Left cardiac atrium (tissue), 4 donors: ENCODE measurements at regions not wholly inside any gene's neighbourhood (a gene's known extent, or its start where the extent isn't known, plus 50 kb on each side); places are given as distances from the start of the nearest gene placed in this dataset.

ENCODE experiments used
- ATAC-seq, 2 donors: fragments of 200-7000 bp; cut with Tn5 transposase; one replicate each; pipeline ENCODE4 v1.9.1; 2020; ENCODE audit warnings: mild to moderate bottlenecking in 2 of 2, moderate library complexity in 2 of 2
- DNase-seq: peaks from one replicate; pipeline ENCODE4 v3.0.0-alpha.2; 2020
- intact Hi-C, 2 donors: fragments of 100-400 bp; cut with DNase I; formaldehyde crosslinking; loops; one replicate each; pipeline versions ENCODE4 v1.14.1 to v1.15.1; 2022 to 2023
- donor health status: DM: no; HTN: yes; CAD: no.
- donor health status: DM: no; HTN: yes; CAD: no; lungs with severe emphysema.
- donor health status: DM: yes; HTN: yes; CAD: no.
- donor health status: Dilated cardiomyopathy.

- DNase-seq (no peak), ATAC-seq (no peak)
- intact Hi-C loops = no loop called here
Measured at GRCh38 chr15:97146929-97147870, 813.3 kb upstream of the ARRDC4 start.

DNA sequence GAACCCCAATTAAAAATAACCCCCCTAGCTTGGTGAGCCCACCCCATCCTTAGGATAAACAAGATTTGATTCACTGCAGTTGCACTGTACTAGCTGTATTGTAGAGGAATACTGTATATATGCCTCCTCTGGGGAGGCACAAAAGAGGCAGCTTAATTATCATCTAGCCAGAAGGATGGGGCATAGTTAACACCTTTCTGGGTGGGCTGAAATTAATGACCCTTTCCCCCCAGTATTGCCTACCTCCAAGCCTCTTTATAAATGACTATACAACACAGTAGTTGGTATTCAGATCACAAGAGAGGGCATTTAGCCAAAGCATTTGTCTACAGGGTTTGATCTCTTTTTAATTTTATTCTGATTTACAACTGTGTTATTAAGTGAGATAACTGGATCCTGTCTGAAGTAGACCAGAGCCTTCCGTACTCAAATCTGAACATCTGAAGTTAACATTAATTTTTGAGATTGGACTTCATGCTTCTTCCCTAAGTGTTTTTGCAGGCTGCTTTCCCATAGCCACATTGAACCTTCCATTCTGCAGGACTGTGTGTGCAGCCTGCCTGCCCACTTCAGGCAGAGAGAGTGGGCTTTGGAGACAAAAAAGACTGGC lies 807.0 kb upstream of the ARRDC4 start:
- DNase-seq (no peak), ATAC-seq (no peak)
- intact Hi-C loops = no loop called here

DNA sequence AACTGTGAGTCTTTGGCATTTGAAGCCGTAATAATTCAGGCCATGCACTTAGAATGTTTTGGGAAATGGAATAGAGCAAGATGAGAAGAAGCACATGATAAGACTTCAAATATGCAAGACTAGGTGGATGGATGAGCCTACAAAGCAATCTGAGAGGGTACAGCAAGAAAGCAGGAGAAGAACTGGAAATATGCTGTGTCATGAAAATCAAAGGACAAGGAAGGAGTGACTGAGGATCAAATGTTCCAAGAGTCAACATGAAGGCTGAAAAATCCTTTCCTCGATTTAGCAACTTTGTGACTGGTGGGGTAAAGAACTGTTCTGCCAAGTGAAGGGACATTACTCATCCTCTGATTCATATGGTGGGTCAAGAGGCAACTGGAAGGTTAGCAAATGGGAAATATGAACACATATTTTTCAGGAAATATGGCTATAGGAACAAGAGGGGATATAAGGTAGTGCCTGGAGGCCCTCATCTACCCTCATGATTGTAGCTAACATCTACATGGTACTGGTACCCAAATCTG lies 803.7 kb upstream of the ARRDC4 start:
- ATAC-seq = no peak
- no peak for DNase-seq
- intact Hi-C loops = no loop called here

- DNase-seq (no peak), ATAC-seq (no peak)
- intact Hi-C loops = no loop called here
Measured at GRCh38 chr15:97162805-97163495, 797.6 kb upstream of the ARRDC4 start.

GRCh38 chr15:97165205-97165604 lies 795.3 kb upstream of the ARRDC4 start:
- ATAC-seq = peak in 1 of 2 donors; percentile 82
- intact Hi-C loops = no loop called here
- no peak for DNase-seq

- no peak for ATAC-seq
- no peak for DNase-seq
- intact Hi-C loops = no loop called here
Measured at GRCh38 chr15:97168704-97169475, 791.6 kb upstream of the ARRDC4 start.

DNA sequence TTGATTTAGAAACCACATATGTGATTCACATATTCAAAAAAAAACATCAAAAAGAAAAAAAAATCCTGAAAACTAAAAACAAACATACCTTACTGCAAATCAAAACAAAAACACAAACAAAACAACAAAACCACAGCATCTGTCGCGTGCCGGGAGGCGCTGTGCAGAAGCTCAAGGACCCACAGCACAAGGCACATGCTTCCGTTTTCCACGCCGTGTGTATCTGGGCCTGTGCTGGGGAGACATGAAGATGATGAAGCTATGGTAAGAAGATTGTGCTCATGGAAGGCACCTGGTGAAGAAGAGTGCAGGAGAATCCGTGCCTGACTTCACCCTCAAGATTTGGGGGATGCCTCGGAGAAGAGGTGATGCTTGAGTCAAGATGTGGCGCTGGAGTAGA lies 788.9 kb upstream of the ARRDC4 start:
- ATAC-seq (no peak), DNase-seq (no peak)
- intact Hi-C loops = no loop called here

DNA sequence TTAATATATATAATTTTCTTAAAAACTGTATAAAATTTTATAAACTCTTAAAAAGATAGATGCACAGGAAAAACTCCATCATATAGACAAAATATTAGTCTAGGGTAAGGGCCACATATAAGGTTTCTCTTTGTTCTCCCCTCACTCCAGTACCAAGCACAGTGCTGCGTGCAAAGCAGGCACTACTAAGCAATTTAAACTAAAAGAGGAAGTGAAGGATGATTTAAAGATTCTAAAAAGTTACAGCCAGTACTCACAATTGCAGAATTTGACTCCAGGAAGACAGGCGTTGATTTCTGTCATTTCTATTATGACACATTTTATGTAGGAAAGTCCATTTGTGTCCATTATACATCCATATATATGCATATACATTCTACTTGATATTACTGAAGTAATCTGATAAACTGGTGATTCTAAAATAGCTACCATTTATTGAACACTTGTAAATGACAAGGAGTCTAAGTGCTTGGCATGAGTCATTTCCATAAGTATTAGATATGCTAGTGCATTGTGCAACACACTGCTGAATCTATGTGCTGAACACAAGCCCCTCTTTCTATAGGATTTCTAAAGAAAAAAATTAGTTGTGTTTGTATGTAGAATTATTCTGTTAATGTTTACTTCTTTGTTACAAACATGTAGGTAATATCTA lies 785.5 kb upstream of the ARRDC4 start:
- intact Hi-C loops = no loop called here
- DNase-seq = no peak
- ATAC-seq = no peak

- intact Hi-C loops = no loop called here
- DNase-seq (no peak), ATAC-seq (peak in 1 of 2 donors; percentile 35)
Measured at GRCh38 chr15:97177151-97177577, 783.3 kb upstream of the ARRDC4 start.

DNA sequence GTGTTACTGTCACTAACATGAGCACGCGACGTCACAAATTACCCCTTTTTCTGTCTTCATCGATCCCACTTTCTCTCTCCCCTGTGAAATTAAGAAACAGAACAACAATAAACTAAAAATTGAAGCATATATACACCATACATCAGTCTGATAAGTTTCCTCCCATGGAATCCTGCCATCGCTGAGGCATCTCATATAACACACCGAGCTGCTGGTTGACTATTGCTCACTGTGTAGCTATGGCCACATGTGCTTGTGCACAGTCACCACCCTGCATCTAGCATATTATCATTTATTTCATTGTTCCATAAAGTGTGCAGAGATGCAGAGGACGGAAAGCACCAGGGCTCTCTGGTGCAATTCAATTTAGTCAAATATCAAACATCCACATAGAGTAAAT lies 777.9 kb upstream of the ARRDC4 start:
- ATAC-seq = no peak
- intact Hi-C loops = no loop called here
- DNase-seq = no peak

GRCh38 chr15:97189162-97189780 lies 771.2 kb upstream of the ARRDC4 start:
- intact Hi-C loops = no loop called here
- DNase-seq (no peak), ATAC-seq (peak in 1 of 2 donors; percentile 53)

DNA sequence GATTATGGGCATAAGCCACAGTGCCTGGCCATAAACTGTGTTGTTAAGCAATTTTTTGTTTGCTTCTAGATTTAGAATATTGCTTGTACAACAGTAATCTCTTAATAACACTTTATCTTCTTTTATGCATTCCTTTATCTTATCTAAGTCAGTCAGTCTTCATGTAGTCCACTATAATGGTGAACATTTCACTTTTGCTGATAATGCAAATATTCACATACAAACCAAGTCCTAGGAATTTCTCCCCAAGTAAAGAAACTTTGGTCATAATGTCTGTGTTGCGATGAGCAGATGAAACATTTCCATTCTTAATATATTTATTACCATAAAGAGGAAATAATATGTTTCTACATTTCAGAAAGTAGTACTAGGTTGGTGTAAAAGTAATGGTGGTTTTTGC lies 765.8 kb upstream of the ARRDC4 start:
- ATAC-seq (no peak), DNase-seq (no peak)
- intact Hi-C loops = no loop called here

DNA sequence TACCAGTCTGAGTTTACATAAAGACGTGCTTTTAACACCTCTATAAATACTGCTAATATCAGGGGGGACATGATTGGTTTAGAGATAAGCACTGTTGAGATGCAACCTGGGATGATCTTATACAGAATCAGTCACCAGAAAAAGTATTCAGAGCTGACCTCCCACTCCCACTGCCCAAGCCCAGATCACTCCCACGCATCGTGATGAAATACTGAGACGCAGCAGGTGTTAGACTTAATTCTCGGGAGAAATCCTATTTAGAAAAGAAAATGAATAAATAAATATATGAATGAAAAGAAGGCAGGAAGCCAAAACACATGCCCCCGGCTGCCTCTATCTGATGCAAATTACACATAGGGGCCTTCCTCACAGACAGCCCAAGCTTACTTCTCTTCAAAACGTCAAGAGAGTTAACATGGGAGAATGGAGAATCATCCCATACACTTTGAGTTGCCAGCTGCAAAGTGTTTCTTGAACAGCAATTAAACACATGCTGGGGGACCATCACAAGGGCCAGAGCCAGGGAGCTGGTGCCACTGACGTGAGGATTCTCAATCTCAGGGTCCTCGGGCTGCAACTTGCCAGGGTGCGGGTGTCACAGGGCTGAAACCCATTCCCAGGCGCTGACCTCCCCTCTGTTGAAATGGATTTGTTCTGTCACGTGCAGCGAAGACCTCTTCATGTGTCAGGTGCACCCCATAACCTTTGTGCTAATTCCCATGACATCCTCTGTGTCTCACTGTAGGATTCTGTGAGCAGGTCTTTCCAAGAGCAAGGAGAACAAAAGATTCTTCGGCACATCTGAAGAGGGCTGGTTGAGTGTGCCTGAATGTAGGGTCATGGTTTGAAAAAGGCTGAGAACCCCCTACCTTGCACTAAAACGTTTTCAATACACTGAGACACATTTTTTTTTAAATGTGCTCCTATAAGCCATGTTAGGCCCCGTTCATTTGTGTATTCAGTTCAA lies 764.2 kb upstream of the ARRDC4 start:
- no peak for DNase-seq
- ATAC-seq = no peak
- intact Hi-C loops = no loop called here

DNA sequence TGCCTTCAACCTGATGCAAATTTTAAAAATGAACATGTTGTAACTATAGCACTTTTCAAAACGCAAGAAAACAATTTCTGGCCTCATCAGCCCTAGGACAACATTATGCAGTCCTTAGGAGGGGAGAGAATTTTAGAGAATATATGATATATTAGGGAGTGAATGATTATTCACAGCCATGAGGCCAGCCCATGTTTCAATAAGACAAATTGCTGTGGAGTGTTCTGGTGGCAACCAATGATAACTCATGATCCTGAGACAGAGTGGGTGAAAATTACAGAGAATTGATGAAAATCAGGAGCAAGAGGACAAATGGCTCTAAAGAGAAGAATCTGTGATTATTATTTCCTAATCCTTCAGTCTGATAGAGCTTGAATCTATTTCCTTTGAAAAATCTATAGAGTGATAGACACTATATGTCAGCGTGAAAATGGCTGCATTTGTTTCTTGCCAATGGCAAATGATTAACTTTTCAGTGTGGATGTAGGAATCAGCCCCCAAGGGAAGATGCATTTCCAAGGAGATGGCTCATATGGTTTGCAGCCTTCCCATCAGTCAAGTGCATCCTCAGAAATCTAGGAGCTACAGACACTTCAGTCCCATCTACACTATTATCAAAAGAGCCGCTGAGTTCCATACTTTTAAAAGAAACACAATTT lies 761.0 kb upstream of the ARRDC4 start:
- DNase-seq = no peak
- intact Hi-C loops = no loop called here
- no peak for ATAC-seq

DNA sequence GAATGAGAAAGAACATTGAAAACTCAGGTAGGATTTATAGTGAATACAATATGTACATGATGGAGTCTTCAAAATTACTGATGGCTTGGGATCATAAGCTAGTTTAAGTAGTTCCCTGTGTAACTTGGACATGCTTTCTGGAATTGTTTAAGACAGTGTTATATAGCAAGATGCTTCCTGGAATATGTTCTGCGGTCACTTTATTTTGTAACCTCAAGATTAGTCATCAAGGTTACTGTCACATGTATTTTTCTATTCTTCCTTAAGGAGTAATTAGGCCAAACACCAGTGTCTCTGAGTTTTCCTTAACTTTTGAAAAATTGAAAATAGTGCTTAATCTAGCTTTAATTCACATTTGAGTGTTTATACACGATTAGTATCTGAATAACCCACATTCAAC lies 760.3 kb upstream of the ARRDC4 start:
- intact Hi-C loops = no loop called here
- ATAC-seq = no peak

DNA sequence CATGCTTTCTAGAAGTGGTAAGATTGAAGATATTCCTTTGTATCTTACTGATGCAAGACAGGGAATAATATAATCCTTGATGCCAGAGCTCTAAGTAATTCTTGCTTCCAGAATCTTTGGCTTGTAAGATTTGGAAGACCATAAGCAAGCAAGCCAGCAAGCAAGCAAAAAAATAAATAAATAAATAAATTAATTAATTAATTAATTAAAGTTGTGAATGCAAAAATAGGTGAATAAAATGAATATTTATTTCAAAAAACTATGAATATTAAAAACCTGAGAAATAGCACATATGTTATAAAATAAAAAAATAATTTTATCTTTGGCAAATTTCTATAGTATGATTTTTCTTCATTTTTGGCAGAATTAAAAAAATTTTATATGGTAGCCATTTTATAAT lies 750.2 kb upstream of the ARRDC4 start:
- ATAC-seq (no peak), DNase-seq (no peak)
- intact Hi-C loops = no loop called here

More for the DNA sequence above, 760.3 kb upstream of the ARRDC4 start:
- DNase-seq = no peak

- ATAC-seq (no peak), DNase-seq (no peak)
- intact Hi-C loops = no loop called here
Measured at GRCh38 chr15:97215629-97216028, 744.9 kb upstream of the ARRDC4 start.
